SK-N-SH (cell line): ENCODE measurements at regions not wholly inside any gene's neighbourhood (a gene's known extent, or its start where the extent isn't known, plus 50 kb on each side); places are given as distances from the start of the nearest gene placed in this dataset.
"Not testable (repeated sequence)": the region's sequence is repeated elsewhere in the genome, so short reads cannot be mapped to it uniquely, and the experiment has no call there.

Experiments used
- CTCF ChIP-seq: fragments of 200-600 bp; sonication (generic); IDR thresholded peaks from 2 replicates; pipeline ENCODE4 v1.6.1; 2017; ENCODE audit warnings: antibody characterized with exemption, mild to moderate bottlenecking, moderate library complexity
- EZH2phosphoT487 ChIP-seq: fragments of 200-600 bp; sonication (generic); IDR thresholded peaks from 2 replicates; pipeline ENCODE4 v1.6.1; 2017; ENCODE audit warnings: low read depth, mixed run types, mild to moderate bottlenecking, antibody characterized with exemption, moderate library complexity, borderline replicate concordance
- JUND ChIP-seq: IDR thresholded peaks from 2 replicates; pipeline ENCODE4 v1.4.0; 2012
- MAX ChIP-seq: IDR thresholded peaks from 2 replicates; pipeline ENCODE4 v1.4.0; 2012; ENCODE audit warnings: low read depth
- POLR2AphosphoS5 ChIP-seq: IDR thresholded peaks from 2 replicates; pipeline ENCODE4 v1.6.1; 2012; ENCODE audit warnings: low read depth, low read length
- RAD21 ChIP-seq: IDR thresholded peaks from 2 replicates; pipeline ENCODE4 v1.6.1; 2012; ENCODE audit warnings: mild to moderate bottlenecking, low read length
- REST ChIP-seq: IDR thresholded peaks from 2 replicates; pipeline ENCODE4 v1.6.1; 2012; ENCODE audit warnings: mild to moderate bottlenecking, low read depth, low read length, moderate library complexity
- TAF1 ChIP-seq: IDR thresholded peaks from 2 replicates; pipeline ENCODE4 v1.6.1; 2012; ENCODE audit warnings: low read depth, mild to moderate bottlenecking, low read length, moderate library complexity, borderline replicate concordance
- USF1 ChIP-seq: IDR thresholded peaks from 2 replicates; pipeline ENCODE4 v1.4.0; 2012; ENCODE audit warnings: low read depth, borderline replicate concordance
- USF2 ChIP-seq: fragments of 150-350 bp; IDR thresholded peaks from 2 replicates; pipeline ENCODE4 v1.6.1; 2017; ENCODE audit warnings: antibody characterized with exemption, low read length, low read depth, borderline replicate concordance
- YY1 ChIP-seq: IDR thresholded peaks from 2 replicates; pipeline ENCODE4 v1.4.0; 2012; ENCODE audit warnings: low read depth, mild to moderate bottlenecking
- ZBTB33 ChIP-seq: IDR thresholded peaks from 2 replicates; pipeline ENCODE4 v1.4.0; 2012; ENCODE audit warnings: low read depth, borderline replicate concordance

- not testable (repeated sequence) for TF ChIP-seq CTCF, POLR2AphosphoS5, USF1, REST, EZH2phosphoT487, USF2, RAD21, MAX, JUND, TAF1, ZBTB33, YY1
These were observed 1481.3 kb upstream of the WWC1 start for GRCh38 chr5:166810093-166810658.
